Panc1 (cell line): ENCODE measurements at regions not wholly inside any gene's neighbourhood (a gene's known extent, or its start where the extent isn't known, plus 50 kb on each side); places are given as distances from the start of the nearest gene placed in this dataset.

ENCODE experiments used
- ATAC-seq: fragments of 200-7000 bp; cut with Tn5 transposase; 2 replicates; pipeline ENCODE4 v1.9.1; 2020; ENCODE audit warnings: mild to moderate bottlenecking, moderate library complexity
- BruUV-seq: library from RNA; stranded (reverse); fragments of 400-500 nt; replicated peaks from 2 replicates; lab custom pipeline; 2021; lab: Mats Ljungman, UMichigan
- CTCF ChIA-PET: fragments of 300-600 bp; sonication (Branson Sonifier 250); formaldehyde crosslinking; loops from one replicate; lab custom pipeline; 2022; ENCODE audit warnings: antibody characterized with exemption; lab: Charles Lee
- POLR2A ChIA-PET: fragments of 300-600 bp; sonication (Branson Sonifier 250); formaldehyde crosslinking; loops from one replicate; lab custom pipeline; 2022; ENCODE audit warnings: antibody characterized with exemption; lab: Charles Lee
- DNase-seq: peaks from one replicate; pipeline ENCODE4 v3.0.0-alpha.2; 2010; ENCODE audit warnings: low read depth, low spot score
- H3K27ac ChIP-seq: 2 replicates; pipeline ENCODE4 v1.5.1; 2011; ENCODE audit warnings: mild to moderate bottlenecking, low read length, inconsistent platforms
- H3K27me3 ChIP-seq: fragments of 200-500 bp; sonication (Bioruptor generic); 2 replicates; pipeline ENCODE4 v1.6.0; 2014; ENCODE audit warnings: low read length, inconsistent platforms; ENCODE audit not compliant: control insufficient read depth, insufficient read depth
- H3K36me3 ChIP-seq: fragments of 200-500 bp; sonication (Bioruptor generic); 2 replicates; pipeline ENCODE4 v1.5.1; 2014; ENCODE audit warnings: inconsistent platforms, mild to moderate bottlenecking, low read length, moderate library complexity; ENCODE audit not compliant: control insufficient read depth, insufficient read depth
- H3K4me1 ChIP-seq: 2 replicates; pipeline ENCODE4 v1.5.1; 2011; ENCODE audit warnings: inconsistent platforms, mild to moderate bottlenecking, low read length, moderate library complexity; ENCODE audit not compliant: control insufficient read depth, insufficient read depth
- H3K4me3 ChIP-seq, 2 experiments: 2 replicates each; pipeline ENCODE4 v1.5.1; 2011 to 2012; ENCODE audit warnings: low read depth in 2 of 2, low read length in 2 of 2, mild to moderate bottlenecking in 2 of 2, inconsistent platforms in 1 of 2, moderate library complexity in 1 of 2
- H3K9me3 ChIP-seq: fragments of 200-500 bp; sonication (Bioruptor generic); 2 replicates; pipeline ENCODE4 v1.5.1; 2014; ENCODE audit warnings: low read depth, mild to moderate bottlenecking, inconsistent platforms, low read length, moderate library complexity; ENCODE audit not compliant: control insufficient read depth, insufficient read depth
- POLR2AphosphoS5 ChIP-seq: IDR thresholded peaks from 2 replicates; pipeline ENCODE4 v1.6.1; 2012; ENCODE audit warnings: mild to moderate bottlenecking, low read depth, low read length, moderate library complexity
- REST ChIP-seq, 2 experiments: IDR thresholded peaks; 2 replicates each; pipeline ENCODE4 v1.6.1; 2011 to 2012; ENCODE audit warnings: low read depth in 2 of 2, control low read depth in 1 of 2, low read length in 1 of 2, mild to moderate bottlenecking in 1 of 2, moderate library complexity in 1 of 2; ENCODE audit not compliant: insufficient read depth in 1 of 2
- SIN3A ChIP-seq: IDR thresholded peaks from 2 replicates; pipeline ENCODE4 v1.6.1; 2012; ENCODE audit warnings: low read depth, mild to moderate bottlenecking, low read length, moderate library complexity, borderline replicate concordance; ENCODE audit not compliant: insufficient read depth
- TCF7L2 ChIP-seq: IDR thresholded peaks from 2 replicates; pipeline ENCODE4 v1.6.1; 2011; ENCODE audit warnings: mild to moderate bottlenecking, low read depth, low read length, inconsistent platforms
- in situ Hi-C: cut with HindIII; loops from 2 replicates; pipeline ENCODE4 v1.10.0; 2016; ENCODE audit warnings: low sequenced_read_pairs, low pct_unique_long_range_greater_than_20kb
- intact Hi-C: fragments of 100-400 bp; cut with micrococcal nuclease; formaldehyde crosslinking; loops from one replicate; pipeline ENCODE4 v1.10.0; 2022; ENCODE audit not compliant: unreplicated experiment
- TF ChIP-seq, protein P1 (sequence below): fragments of 450-650 bp; IDR thresholded peaks from 2 replicates; pipeline ENCODE4 v1.5.1; 2017; ENCODE audit warnings: mild to moderate bottlenecking

DNA sequence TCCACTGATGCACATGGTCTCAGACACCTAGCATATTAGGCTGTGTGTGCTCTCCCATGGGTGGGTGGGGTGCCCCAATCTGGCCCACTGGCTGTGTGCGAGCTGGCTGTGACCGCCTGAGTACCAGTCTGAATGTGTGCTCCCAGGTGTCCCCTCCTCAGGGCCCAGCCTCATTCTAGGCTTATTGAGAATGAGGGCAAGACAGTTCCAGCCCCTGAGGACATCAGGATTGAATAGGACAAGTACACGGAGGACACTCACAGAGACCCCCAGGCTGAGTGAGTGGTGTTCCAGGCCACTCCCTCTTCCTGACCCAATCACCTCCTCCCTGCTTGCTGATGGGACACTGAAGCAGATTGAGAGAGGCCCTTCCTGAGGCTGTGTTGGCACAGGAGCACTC lies 116.1 kb upstream of the RAB6C start:
- Histone ChIP-seq H3K4me1 (no peaks in the 10 kb centered on the region), H3K27ac (no peak overlapping the region), H3K27me3 (peaks cover 3% of the 10 kb centered on the region; the same call in 1 of the 2 replicates), H3K36me3 (no peaks in the 10 kb centered on the region), H3K9me3 (no peaks in the 10 kb centered on the region), H3K4me3 (no peak overlapping the region)
- intact Hi-C loops (no loop called here), in situ Hi-C loops (no loop called here)
- TF ChIP-seq, protein P1, sequence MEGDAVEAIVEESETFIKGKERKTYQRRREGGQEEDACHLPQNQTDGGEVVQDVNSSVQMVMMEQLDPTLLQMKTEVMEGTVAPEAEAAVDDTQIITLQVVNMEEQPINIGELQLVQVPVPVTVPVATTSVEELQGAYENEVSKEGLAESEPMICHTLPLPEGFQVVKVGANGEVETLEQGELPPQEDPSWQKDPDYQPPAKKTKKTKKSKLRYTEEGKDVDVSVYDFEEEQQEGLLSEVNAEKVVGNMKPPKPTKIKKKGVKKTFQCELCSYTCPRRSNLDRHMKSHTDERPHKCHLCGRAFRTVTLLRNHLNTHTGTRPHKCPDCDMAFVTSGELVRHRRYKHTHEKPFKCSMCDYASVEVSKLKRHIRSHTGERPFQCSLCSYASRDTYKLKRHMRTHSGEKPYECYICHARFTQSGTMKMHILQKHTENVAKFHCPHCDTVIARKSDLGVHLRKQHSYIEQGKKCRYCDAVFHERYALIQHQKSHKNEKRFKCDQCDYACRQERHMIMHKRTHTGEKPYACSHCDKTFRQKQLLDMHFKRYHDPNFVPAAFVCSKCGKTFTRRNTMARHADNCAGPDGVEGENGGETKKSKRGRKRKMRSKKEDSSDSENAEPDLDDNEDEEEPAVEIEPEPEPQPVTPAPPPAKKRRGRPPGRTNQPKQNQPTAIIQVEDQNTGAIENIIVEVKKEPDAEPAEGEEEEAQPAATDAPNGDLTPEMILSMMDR, result no peak
- TF ChIP-seq TCF7L2 (no peak), REST (IDR thresholded peaks at IDR 0.05; ENCODE audit: insufficient read depth in 1 of 2, low read depth in 2 of 2, low read length in 1 of 2) (no peak), SIN3A (no peak), POLR2AphosphoS5 (no peak)
- POLR2A ChIA-PET, result no interaction called here
- DNase-seq (no peak), ATAC-seq (no peak)
- no TSS peak for BruUV-seq
- CTCF ChIA-PET, result no interaction called here

DNA sequence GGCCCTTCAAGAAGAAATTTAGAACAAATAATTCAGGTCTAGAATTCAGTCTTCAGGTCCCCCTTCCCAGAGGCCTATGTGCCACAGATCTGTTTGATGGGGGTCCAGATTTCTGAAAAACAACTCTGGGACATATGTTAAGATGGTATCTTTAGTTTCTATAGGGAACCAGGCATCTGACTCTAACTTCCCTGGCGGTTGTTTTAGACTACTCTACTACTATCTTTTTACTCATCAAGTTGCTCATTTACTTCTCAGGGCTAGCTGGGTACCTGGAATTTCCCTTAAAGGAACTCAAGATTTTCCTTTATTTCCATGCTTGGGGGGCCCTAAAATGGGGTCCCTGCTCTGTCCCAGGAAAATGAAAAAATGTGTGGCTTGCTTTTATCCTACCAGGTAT lies 114.7 kb upstream of the RAB6C start:
- intact Hi-C loops (no loop called here), in situ Hi-C loops (no loop called here)
- ATAC-seq (no peak), DNase-seq (no peak)
- Histone ChIP-seq H3K4me1 (no peaks in the 10 kb centered on the region), H3K4me3 (no peak overlapping the region), H3K9me3 (no peaks in the 10 kb centered on the region), H3K27ac (no peak overlapping the region), H3K36me3 (no peaks in the 10 kb centered on the region), H3K27me3 (peaks cover 3% of the 10 kb centered on the region; the same call in 1 of the 2 replicates)
- BruUV-seq, result no TSS peak
- ChIA-PET CTCF (no interaction called here), POLR2A (no interaction called here)
- TF ChIP-seq POLR2AphosphoS5 (no peak), REST (IDR thresholded peaks at IDR 0.05; ENCODE audit: insufficient read depth in 1 of 2, low read depth in 2 of 2, low read length in 1 of 2) (no peak), SIN3A (no peak), TCF7L2 (no peak)
- TF ChIP-seq, protein P1, result no peak
